Upper lobe of left lung (tissue), 4 donors: ENCODE measurements at regions not wholly inside any gene's neighbourhood (a gene's known extent, or its start where the extent isn't known, plus 50 kb on each side); places are given as distances from the start of the nearest gene placed in this dataset.

ENCODE experiments used
- CTCF ChIP-seq, 6 experiments: fragments of 450-650 bp in 4 of 6; fragments of 200-600 bp in 2 of 6; sonication (generic) in 2 of 6; IDR thresholded peaks; one replicate each; pipeline ENCODE4 v1.5.1; 2016 to 2019; ENCODE audit warnings: antibody characterized with exemption in 6 of 6
- POLR2A ChIP-seq, 4 donors: fragments of 450-650 bp; IDR thresholded peaks; one replicate each; pipeline ENCODE4 v1.5.1; 2016 to 2017; ENCODE audit warnings: antibody characterized with exemption in 4 of 4, mild to moderate bottlenecking in 2 of 4

GRCh38 chr9:549455-549997 lies 292.0 kb upstream of the DMRT1 start:
- TF ChIP-seq CTCF (IDR thresholded peaks at IDR 0.05) = no peak
- TF ChIP-seq POLR2A (IDR thresholded peaks at IDR 0.05) = no peak
